NCI-H2196 (cell line): ENCODE measurements at regions not wholly inside any gene's neighbourhood (a gene's known extent, or its start where the extent isn't known, plus 50 kb on each side); places are given as distances from the start of the nearest gene placed in this dataset.
"Not testable (repeated sequence)": the region's sequence is repeated elsewhere in the genome, so short reads cannot be mapped to it uniquely, and the experiment has no call there.

Experiments used
- DNase-seq: peaks from one replicate; lab custom pipeline; 2025; ENCODE audit not compliant: unreplicated experiment; lab: John Stamatoyannopoulos, UW

DNA sequence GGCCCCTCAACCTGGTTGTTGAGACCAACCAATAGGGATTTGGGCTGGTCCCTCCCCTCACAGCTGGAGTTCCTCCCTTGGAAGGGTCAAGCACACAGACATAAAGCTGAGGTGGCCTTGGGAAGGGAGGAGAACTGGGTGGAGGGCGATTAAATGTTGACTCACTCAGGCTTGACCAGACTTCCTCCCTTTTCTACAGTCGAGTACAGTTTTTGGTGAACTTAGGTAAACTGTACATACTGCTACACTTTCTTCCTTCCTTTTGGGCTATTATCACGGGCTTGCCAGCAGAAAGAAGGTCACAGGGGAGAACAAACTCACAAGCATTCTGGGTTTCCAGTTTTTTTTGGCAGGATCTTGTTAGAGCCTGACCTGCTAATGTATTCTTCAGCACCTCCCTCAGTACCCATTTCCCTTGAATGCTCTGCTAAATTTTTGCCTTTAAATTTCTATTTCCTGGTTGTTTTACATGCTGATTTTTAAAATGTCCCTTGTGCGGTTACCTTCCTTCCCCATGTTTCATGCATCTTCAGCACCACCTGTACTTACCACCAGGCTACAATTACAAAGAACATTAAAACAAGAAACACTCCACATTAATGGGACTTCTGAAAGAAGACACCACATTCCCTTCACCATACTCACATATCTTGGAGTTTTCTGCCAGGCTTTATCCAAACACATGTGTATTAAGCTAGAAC lies 135.2 kb upstream of the RASGEF1B start:
- no peak for DNase-seq

GRCh38 chr4:81606166-81606565 lies 134.5 kb upstream of the RASGEF1B start:
- DNase-seq = no peak

DNA sequence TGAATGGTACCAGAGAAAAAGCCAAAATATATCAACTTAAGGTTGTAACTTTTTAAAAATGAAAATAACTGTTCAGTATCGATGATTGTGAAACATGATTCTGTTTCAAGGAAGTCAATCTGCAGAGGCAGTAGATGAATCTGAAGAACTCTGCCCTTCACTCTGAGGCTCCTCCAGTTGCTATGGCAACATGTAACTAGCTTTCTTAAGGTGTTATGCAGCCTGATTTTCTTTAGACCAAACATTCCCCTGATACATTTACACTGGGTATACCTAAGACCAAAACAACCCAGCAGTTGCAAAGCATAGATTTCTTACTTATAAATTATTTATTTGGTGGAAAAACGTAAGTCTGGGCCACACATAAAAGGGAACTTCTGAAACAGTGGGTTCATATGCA lies 133.6 kb upstream of the RASGEF1B start:
- no peak for DNase-seq

GRCh38 chr4:81604683-81605218 lies 133.0 kb upstream of the RASGEF1B start:
- no peak for DNase-seq

GRCh38 chr4:81602854-81603253 lies 131.1 kb upstream of the RASGEF1B start:
- no peak for DNase-seq

GRCh38 chr4:81601358-81601694 lies 129.6 kb upstream of the RASGEF1B start:
- DNase-seq = no peak

DNA sequence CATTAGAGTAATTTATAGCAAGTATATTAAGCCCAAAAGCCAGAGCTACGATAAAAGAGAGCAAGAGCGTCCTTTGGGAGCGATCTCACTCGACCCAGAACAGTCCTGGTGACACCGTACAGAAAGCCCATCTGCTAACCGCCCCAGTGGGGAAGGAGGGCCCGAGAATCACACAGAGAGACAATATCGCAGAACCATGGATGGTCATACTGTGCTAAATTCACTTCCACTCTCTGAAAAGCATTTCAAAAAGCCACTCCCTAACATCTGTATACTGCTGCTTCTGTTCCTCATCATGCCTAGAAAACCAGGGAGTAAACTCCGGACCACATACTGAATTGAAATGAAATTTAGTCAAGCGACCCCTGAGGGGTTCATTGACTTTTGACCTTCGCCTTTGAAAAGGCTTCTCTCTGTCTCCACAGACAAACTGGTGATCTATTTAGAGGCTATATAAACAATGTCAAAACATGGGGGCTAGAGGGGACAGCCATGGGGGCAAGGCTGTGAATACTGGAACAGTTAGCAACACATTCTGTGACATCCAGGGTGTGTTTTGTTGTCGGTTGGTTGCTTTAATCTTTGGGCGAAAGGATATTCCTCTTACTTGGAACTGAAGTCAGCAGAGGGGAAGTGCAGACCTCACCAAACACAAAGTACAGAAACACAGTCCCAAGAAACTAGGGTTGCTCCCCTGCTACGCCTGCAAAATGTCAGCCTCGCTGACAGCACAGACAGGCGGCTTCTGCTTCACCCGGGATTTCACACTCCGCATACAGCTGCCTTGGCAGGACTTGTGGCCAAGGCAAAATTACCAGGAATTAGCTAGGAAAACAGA lies 129.0 kb upstream of the RASGEF1B start:
- DNase-seq = no peak

DNA sequence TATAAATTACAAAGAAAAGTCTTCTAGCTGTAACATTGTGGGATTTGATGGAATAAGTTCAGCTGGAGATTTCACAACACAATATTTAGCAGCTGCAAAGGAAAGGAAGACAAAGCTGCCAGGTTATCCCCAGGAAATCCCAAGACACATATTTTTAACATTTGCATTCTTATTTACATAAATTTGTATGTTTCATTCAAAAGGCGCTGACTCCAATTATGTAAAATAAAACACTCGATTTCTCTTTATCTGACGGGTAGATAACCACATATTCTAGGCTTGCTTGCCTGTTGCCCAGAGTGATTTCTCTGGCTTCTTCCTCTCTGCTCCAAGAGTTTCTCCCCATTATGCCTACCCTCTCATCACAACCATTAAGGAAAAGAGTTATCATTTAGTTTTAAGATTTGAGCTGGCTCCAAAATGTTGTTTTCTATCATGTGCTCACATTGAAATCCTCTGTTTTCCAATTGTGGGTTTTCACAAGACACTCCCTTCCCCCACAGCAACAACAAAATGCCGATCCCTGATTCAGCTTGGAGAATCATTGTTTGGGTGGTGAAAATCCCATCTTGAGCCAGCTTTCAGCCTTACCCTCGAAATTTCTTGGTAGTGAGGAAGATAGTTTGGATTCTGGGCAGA lies 128.2 kb upstream of the RASGEF1B start:
- DNase-seq = no peak

GRCh38 chr4:81595798-81596610 lies 124.3 kb upstream of the RASGEF1B start:
- DNase-seq = no peak

DNA sequence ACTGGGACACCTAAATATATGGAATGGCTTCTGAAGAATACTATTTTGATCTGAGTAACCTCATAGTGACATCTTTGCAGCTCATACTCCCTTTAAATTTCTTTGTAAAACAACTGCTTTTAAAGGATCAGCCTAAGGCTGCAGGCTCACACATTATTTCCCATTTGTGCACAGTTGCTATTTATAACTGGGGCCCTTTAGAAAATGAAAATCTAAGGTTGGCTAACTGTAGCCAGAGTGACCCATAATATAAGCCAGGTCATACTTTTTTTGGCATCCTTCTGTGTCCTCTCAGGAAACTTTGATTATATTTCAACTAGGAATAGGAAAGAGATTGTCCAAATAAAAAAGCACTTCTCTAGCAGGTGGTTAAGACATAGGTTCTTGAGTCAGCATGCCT lies 123.6 kb upstream of the RASGEF1B start:
- no peak for DNase-seq

- DNase-seq = no peak
These were observed 122.9 kb upstream of the RASGEF1B start for GRCh38 chr4:81594490-81595159.

DNA sequence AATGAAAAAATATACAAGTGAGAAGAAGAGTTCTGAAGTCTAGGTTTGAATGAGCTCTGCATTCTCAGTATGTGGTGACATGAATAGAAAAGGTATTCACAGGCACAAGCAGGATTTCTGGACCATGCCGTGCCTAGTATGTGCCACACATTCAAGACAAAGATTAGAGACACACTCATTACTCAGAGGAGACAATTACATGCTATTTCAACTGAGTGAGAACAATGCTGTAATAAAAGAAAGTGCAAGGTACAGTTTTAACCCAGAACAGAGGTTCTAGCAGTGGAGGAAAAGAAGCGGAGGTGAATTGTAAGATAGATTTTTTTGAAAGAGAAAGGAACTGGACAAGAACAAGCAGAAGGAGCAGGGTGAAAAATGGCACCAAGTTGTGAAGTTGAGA lies 121.0 kb upstream of the RASGEF1B start:
- no peak for DNase-seq

GRCh38 chr4:81590596-81590995 lies 118.9 kb upstream of the RASGEF1B start:
- no peak for DNase-seq

GRCh38 chr4:81589262-81589661 lies 117.6 kb upstream of the RASGEF1B start:
- DNase-seq = no peak

GRCh38 chr4:81586706-81587105 lies 115.0 kb upstream of the RASGEF1B start:
- no peak for DNase-seq

DNA sequence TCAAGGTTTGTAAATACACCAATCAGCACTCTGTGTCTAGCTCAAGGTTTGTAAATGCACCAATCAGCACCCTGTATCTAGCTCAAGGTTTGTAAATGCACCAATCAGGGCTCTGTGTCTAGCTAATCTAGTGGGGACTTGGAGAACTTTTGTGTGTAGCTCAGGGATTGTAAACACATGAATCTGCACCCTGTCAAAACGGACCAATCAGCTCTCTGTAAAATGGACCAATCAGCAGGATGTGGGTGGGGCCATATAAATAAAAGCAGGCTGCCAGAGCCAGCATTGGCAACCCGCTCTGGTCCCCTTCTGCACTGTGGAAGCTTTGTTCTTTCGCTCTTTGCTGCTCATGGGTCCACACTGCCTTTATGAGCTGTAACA lies 109.3 kb upstream of the RASGEF1B start:
- not testable (repeated sequence) for DNase-seq

DNA sequence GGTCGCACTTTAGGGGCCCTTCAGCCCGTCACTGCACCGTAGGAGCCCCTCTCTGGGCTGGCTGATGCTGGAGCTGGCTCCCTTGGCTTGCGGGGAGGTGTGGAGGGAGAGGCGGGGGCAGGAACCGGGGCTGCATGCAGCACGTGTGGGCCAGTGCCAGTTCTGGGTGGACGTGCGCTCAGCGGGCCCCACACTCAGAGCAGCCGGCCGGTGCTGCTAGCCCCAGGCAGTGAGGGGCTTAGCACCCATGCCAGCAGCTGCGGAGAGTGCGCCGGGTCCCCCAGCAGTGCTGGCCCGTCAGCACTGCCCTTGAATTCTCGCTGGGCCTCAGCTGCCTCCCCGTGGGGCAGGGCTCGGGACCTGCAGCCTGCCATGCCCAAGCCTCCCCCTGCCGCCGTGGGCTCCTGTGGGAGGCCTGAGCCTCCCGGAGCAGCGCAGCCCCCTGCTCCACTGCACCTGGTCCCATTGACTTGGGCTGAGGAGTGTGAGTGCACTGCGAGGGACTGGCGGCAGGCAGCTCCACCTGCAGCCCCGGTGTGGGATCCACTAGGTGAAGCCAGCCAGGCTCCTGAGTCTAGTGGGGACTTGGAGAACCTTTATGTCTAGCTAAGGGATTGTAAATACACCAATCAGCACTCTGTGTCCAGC lies 108.8 kb upstream of the RASGEF1B start:
- DNase-seq = no peak

GRCh38 chr4:81577392-81577791 lies 105.7 kb upstream of the RASGEF1B start:
- DNase-seq = no peak

DNA sequence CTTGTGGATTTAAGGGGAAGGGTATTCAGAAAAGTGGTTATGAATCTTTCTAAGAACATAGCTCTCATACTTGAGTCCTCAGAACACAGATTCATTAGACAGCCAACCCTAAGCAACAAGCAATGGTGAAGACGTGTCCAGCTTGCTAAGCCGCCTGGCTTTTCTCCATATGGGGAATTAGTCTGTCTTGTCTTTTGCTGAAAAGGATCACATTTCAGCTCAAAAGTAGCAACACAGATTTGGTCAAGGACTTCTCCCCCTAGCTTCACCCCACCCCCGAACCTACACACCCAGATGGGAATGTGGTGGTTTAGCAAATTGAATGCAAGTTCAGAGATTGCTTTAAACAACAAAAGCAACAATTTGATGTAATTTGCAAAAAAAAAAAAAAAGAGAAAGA lies 103.3 kb upstream of the RASGEF1B start:
- DNase-seq = no peak

DNA sequence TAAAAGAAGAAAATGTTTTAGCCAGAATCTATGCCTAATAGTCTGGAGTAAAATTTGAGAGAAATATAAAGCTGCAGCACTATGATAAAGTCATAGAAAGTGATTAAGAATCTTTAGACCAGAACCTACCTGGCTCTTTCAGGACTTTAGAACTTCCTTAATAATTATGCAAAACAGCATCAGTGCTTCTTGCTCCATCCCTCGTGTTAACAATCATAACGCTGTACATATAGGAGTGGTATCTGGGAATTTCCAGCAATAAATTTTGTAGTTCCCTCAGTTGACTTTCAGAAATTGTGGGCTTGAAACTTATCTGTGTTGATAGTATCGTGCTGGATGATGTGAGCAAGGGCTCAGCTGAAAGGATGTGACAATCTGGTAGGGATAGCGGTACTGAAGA lies 102.1 kb upstream of the RASGEF1B start:
- no peak for DNase-seq
